Nephron (organoid): ENCODE measurements at regions not wholly inside any gene's neighbourhood (a gene's known extent, or its start where the extent isn't known, plus 50 kb on each side); places are given as distances from the start of the nearest gene placed in this dataset.

Experiments used
- H3K27ac Mint-ChIP-seq, 3 experiments: 2 replicates each; pipeline ENCODE4 v1.8.0; 2020; ENCODE audit warnings: mixed read lengths in 3 of 3, mild to moderate bottlenecking in 2 of 3, moderate library complexity in 1 of 3
- H3K27me3 Mint-ChIP-seq: 2 replicates; pipeline ENCODE4 v1.8.0; 2021; ENCODE audit warnings: low read depth, mild to moderate bottlenecking, moderate library complexity, mixed read lengths
- H3K36me3 Mint-ChIP-seq: 2 replicates; pipeline ENCODE4 v1.8.0; 2020; ENCODE audit warnings: low read depth, mixed read lengths
- H3K4me1 Mint-ChIP-seq: 2 replicates; pipeline ENCODE4 v1.8.0; 2020; ENCODE audit warnings: mixed read lengths
- H3K4me3 Mint-ChIP-seq, 3 experiments: 2 replicates each; pipeline ENCODE4 v1.8.0; 2020; ENCODE audit warnings: mild to moderate bottlenecking in 3 of 3, mixed read lengths in 3 of 3, moderate library complexity in 2 of 3
- H3K9me3 Mint-ChIP-seq: 2 replicates; pipeline ENCODE4 v1.8.0; 2020; ENCODE audit warnings: mixed read lengths
- CTCF ChIP-seq, 3 experiments: fragments of 200-600 bp; sonication (generic); IDR thresholded peaks; one replicate each; pipeline ENCODE4 v1.5.0; 2021; ENCODE audit warnings: antibody characterized with exemption in 3 of 3; ENCODE audit not compliant: unreplicated experiment in 3 of 3

- no peaks in the 10 kb centered on the region for H3K9me3 Mint-ChIP-seq
- no peak for TF ChIP-seq CTCF (IDR thresholded peaks at IDR 0.05; ENCODE audit: unreplicated experiment in 3 of 3)
Measured at GRCh38 chr12:67474934-67475620, 173.5 kb upstream of the DYRK2 start.

GRCh38 chr12:67475725-67476124 is 172.8 kb upstream of the DYRK2 start:
- Mint-ChIP-seq H3K9me3 (no peaks in the 10 kb centered on the region), H3K36me3 (no peaks in the 10 kb centered on the region), H3K27ac (no peak overlapping the region), H3K4me1 (peaks cover 21% of the 10 kb centered on the region), H3K4me3 (no peak overlapping the region), H3K27me3 (no peaks in the 10 kb centered on the region)
- TF ChIP-seq CTCF (IDR thresholded peaks at IDR 0.05; ENCODE audit: unreplicated experiment in 3 of 3) = no peak

More at GRCh38 chr12:67474934-67475620, 173.5 kb upstream of the DYRK2 start:
- no peaks in the 10 kb centered on the region for H3K27me3 Mint-ChIP-seq
- H3K4me3 Mint-ChIP-seq = no peak overlapping the region
- peaks cover 21% of the 10 kb centered on the region for H3K4me1 Mint-ChIP-seq
- no peak overlapping the region for H3K27ac Mint-ChIP-seq
- no peaks in the 10 kb centered on the region for H3K36me3 Mint-ChIP-seq

GRCh38 chr12:67477681-67478265 is 170.8 kb upstream of the DYRK2 start:
- Mint-ChIP-seq H3K36me3 (no peaks in the 10 kb centered on the region), H3K9me3 (no peaks in the 10 kb centered on the region), H3K4me3 (no peak overlapping the region), H3K27ac (no peak overlapping the region), H3K4me1 (peaks cover 9% of the 10 kb centered on the region), H3K27me3 (no peaks in the 10 kb centered on the region)
- no peak for TF ChIP-seq CTCF (IDR thresholded peaks at IDR 0.05; ENCODE audit: unreplicated experiment in 3 of 3)

GRCh38 chr12:67482751-67483661 is 165.5 kb upstream of the DYRK2 start:
- Mint-ChIP-seq H3K27ac (peak overlapping the region in 2 of 3 experiments; percentile 11 to 22), H3K36me3 (no peaks in the 10 kb centered on the region), H3K4me1 (peaks cover 11% of the 10 kb centered on the region), H3K9me3 (peaks cover 8% of the 10 kb centered on the region), H3K27me3 (no peaks in the 10 kb centered on the region), H3K4me3 (no peak overlapping the region)
- no peak for TF ChIP-seq CTCF (IDR thresholded peaks at IDR 0.05; ENCODE audit: unreplicated experiment in 3 of 3)

GRCh38 chr12:67483871-67484554 is 164.5 kb upstream of the DYRK2 start:
- no peak for TF ChIP-seq CTCF (IDR thresholded peaks at IDR 0.05; ENCODE audit: unreplicated experiment in 3 of 3)
- Mint-ChIP-seq H3K27me3 (no peaks in the 10 kb centered on the region), H3K4me3 (no peak overlapping the region), H3K36me3 (peaks cover 1% of the 10 kb centered on the region), H3K9me3 (peaks cover 10% of the 10 kb centered on the region), H3K4me1 (peaks cover 11% of the 10 kb centered on the region), H3K27ac (no peak overlapping the region)
